Mesenchymal stem cell (in vitro differentiated cells and primary cell): ENCODE measurements at regions not wholly inside any gene's neighbourhood (a gene's known extent, or its start where the extent isn't known, plus 50 kb on each side); places are given as distances from the start of the nearest gene placed in this dataset.

Source experiments
- DNase-seq: peaks from one replicate; pipeline ENCODE4 v3.0.0-alpha.2; 2013
- H2AFZ ChIP-seq: one replicate; pipeline ENCODE4 v1.6.1; 2013; ENCODE audit warnings: low read depth, mild to moderate bottlenecking, control low read depth, inconsistent platforms, low read length, moderate library complexity
- H2AK5ac ChIP-seq: 2 replicates; pipeline ENCODE4 v1.6.1; 2013; ENCODE audit warnings: low read length, moderate library complexity, mild to moderate bottlenecking, inconsistent platforms; ENCODE audit not compliant: severe bottlenecking
- H2BK120ac ChIP-seq: one replicate; pipeline ENCODE4 v1.6.1; 2013; ENCODE audit warnings: low read depth, mild to moderate bottlenecking, inconsistent platforms, low read length, moderate library complexity
- H2BK12ac ChIP-seq, 2 experiments: one replicate each; pipeline ENCODE4 v1.6.1; 2013; ENCODE audit warnings: inconsistent platforms in 2 of 2, low read length in 2 of 2, mild to moderate bottlenecking in 2 of 2, moderate library complexity in 2 of 2, control low read depth in 1 of 2
- H2BK15ac ChIP-seq: one replicate; pipeline ENCODE4 v1.6.1; 2013; ENCODE audit warnings: mild to moderate bottlenecking, low read depth, inconsistent platforms; ENCODE audit not compliant: poor library complexity, severe bottlenecking
- H2BK5ac ChIP-seq: 2 replicates; pipeline ENCODE4 v1.6.1; 2013; ENCODE audit warnings: low read depth, mild to moderate bottlenecking, low read length, control low read depth, inconsistent platforms; ENCODE audit not compliant: poor library complexity, severe bottlenecking
- H3K14ac ChIP-seq, 2 experiments: one replicate each; pipeline ENCODE4 v1.6.1; 2013; ENCODE audit warnings: inconsistent platforms in 2 of 2, low read length in 2 of 2, control low read depth in 1 of 2, mild to moderate bottlenecking in 1 of 2, moderate library complexity in 1 of 2
- H3K18ac ChIP-seq, 2 experiments: one replicate each; pipeline ENCODE4 v1.6.1; 2013; ENCODE audit warnings: inconsistent platforms in 2 of 2, low read length in 2 of 2, control low read depth in 1 of 2, low read depth in 1 of 2, mild to moderate bottlenecking in 1 of 2
- H3K23ac ChIP-seq, 2 experiments: one replicate each; pipeline ENCODE4 v1.6.1; 2013; ENCODE audit warnings: inconsistent platforms in 2 of 2, low read length in 2 of 2, mild to moderate bottlenecking in 2 of 2, moderate library complexity in 2 of 2, control low read depth in 1 of 2
- H3K27ac ChIP-seq: 2 replicates; pipeline ENCODE4 v1.5.1; 2013; ENCODE audit warnings: mild to moderate bottlenecking, moderate library complexity, low read length, control low read depth, inconsistent platforms; ENCODE audit not compliant: poor library complexity, severe bottlenecking
- H3K27me3 ChIP-seq, 2 experiments: 2 replicates each; pipeline versions ENCODE4 v1.6.1 to v1.7.0; 2013; ENCODE audit warnings: low read length in 2 of 2, mild to moderate bottlenecking in 2 of 2, moderate library complexity in 2 of 2, control low read depth in 1 of 2, inconsistent platforms in 1 of 2; ENCODE audit not compliant: control insufficient read depth in 1 of 2, insufficient read depth in 1 of 2
- H3K36me3 ChIP-seq, 2 experiments: 2 replicates each; pipeline versions ENCODE4 v1.6.1 to v1.7.0; 2013; ENCODE audit warnings: low read length in 2 of 2, control low read depth in 1 of 2, inconsistent platforms in 1 of 2, low read depth in 1 of 2, mild to moderate bottlenecking in 1 of 2; ENCODE audit not compliant: insufficient read depth in 2 of 2, control insufficient read depth in 1 of 2
- H3K4ac ChIP-seq, 2 experiments: one replicate each; pipeline ENCODE4 v1.6.1; 2013; ENCODE audit warnings: inconsistent platforms in 2 of 2, low read length in 2 of 2, mild to moderate bottlenecking in 2 of 2, moderate library complexity in 2 of 2, control low read depth in 1 of 2, low read depth in 1 of 2
- H3K4me1 ChIP-seq: 2 replicates; pipeline ENCODE4 v1.6.1; 2013; ENCODE audit warnings: low read depth, low read length, control low read depth; ENCODE audit not compliant: control insufficient read depth, insufficient read depth
- H3K4me2 ChIP-seq: 2 replicates; pipeline ENCODE4 v1.6.1; 2013; ENCODE audit warnings: low read length, mild to moderate bottlenecking, inconsistent platforms; ENCODE audit not compliant: poor library complexity, severe bottlenecking
- H3K4me3 ChIP-seq, 2 experiments: 2 replicates each; pipeline versions ENCODE4 v1.5.1 to v1.7.0; 2013; ENCODE audit warnings: low read length in 2 of 2, mild to moderate bottlenecking in 2 of 2, control low read depth in 1 of 2, low read depth in 1 of 2; ENCODE audit not compliant: insufficient read depth in 1 of 2
- H3K79me1 ChIP-seq: replicated peaks from 2 replicates; pipeline ENCODE4 v1.6.1; 2013; ENCODE audit warnings: mild to moderate bottlenecking, control low read depth, low read length, inconsistent platforms; ENCODE audit not compliant: poor library complexity, severe bottlenecking
- H3K9ac ChIP-seq: 2 replicates; pipeline ENCODE4 v1.7.0; 2013; ENCODE audit warnings: mild to moderate bottlenecking, low read length, moderate library complexity
- H3K9me3 ChIP-seq: 2 replicates; pipeline ENCODE4 v1.7.0; 2013; ENCODE audit warnings: mild to moderate bottlenecking, low read length; ENCODE audit not compliant: control insufficient read depth
- H4K8ac ChIP-seq: one replicate; pipeline ENCODE4 v1.6.1; 2013; ENCODE audit warnings: inconsistent platforms, mild to moderate bottlenecking, low read length, moderate library complexity
- H4K91ac ChIP-seq: one replicate; pipeline ENCODE4 v1.6.1; 2013; ENCODE audit warnings: mild to moderate bottlenecking, low read length, inconsistent platforms
- WGBS: methylation state at CpG from one replicate; pipeline ENCODE4 v1.1.7; 2013; ENCODE audit warnings: mixed read lengths; 5-methylcytosine and 5-hydroxymethylcytosine counted together

DNA sequence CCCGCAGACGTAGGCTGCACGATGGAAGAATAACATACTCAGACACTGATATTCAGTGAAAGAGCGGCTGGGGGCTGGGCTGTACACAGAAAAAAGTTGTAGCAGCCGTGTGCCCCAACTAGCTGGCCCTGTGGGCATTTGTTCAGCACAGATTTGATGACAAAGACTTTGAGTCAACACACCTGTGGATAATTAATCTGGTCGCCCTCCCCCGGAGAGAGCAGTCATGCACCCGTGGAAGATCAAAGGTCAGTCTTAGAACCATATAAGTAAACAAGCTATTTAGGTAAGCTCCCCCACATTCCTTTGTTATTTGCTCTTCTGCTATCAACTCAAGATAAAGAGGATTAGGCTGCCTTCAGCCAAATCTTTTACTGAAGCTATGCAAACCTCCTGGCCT lies 148.4 kb upstream of the HMCN1 start:
- Histone ChIP-seq H3K9ac (no peak overlapping the region), H2BK120ac (no peak overlapping the region), H2BK5ac (no peak overlapping the region), H3K79me1 (no peaks in the 10 kb centered on the region), H2AFZ (no peak overlapping the region), H3K4me3 (no peak overlapping the region), H4K8ac (no peak overlapping the region), H3K18ac (no peak overlapping the region), H3K14ac (no peak overlapping the region), H3K9me3 (peaks cover 9% of the 10 kb centered on the region), H2BK15ac (no peak overlapping the region), H3K4me2 (no peak overlapping the region), H3K4me1 (no peaks in the 10 kb centered on the region), H3K23ac (no peak overlapping the region), H3K27ac (no peak overlapping the region), H3K36me3 (no peaks in the 10 kb centered on the region), H2BK12ac (no peak overlapping the region), H2AK5ac (no peak overlapping the region), H4K91ac (no peak overlapping the region), H3K4ac (no peak overlapping the region), H3K27me3 (peaks cover 0 to 5% of the 10 kb centered on the region in 2 experiments)
- WGBS, result 84% methylated on average over 8 of the region's 8 CpGs
- no peak for DNase-seq

DNA sequence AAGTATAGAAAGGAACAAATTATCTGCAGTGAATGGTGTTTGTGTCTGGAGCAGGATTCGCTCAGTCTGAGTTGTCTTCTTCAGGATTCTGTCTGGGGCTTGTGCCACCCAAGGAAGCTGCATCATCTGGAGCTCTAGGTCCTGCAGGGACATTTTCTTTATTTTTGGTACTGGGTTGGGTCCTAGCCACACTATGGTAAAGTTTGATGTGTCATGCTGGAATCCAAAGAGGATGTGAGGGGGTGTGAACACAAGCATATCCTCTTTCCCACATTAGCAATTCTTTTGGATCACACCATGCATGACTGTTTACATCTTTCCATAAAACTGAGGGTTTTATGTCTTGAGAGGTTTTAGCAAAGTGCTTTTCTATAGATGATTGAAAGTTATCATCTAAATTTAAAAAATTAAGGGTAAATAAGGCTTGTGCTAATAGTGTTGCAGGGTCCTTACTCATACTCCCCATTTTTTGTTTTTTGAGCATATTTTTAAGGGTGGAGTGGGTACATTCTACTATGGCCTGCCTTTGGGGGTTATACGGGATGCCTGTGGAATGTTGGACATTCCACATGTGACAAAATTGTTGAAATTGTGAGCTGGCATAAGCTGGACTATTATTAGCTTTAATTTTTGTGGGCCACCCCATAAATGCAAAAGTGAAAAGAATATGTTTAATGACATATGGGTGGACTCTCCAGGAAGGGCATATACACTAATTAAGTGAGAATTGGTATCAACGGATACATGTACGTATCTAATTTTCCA lies 152.0 kb upstream of the HMCN1 start:
- DNase-seq, result no peak
- Histone ChIP-seq H3K4ac (no peak overlapping the region), H3K23ac (no peak overlapping the region), H3K36me3 (no peaks in the 10 kb centered on the region), H3K14ac (no peak overlapping the region), H4K91ac (no peak overlapping the region), H3K9me3 (peaks cover 36% of the 10 kb centered on the region), H2AK5ac (no peak overlapping the region), H3K79me1 (no peaks in the 10 kb centered on the region), H3K4me3 (no peak overlapping the region), H3K4me2 (no peak overlapping the region), H2BK5ac (no peak overlapping the region), H2BK120ac (no peak overlapping the region), H3K4me1 (no peaks in the 10 kb centered on the region), H3K18ac (no peak overlapping the region), H3K9ac (no peak overlapping the region), H3K27me3 (peaks cover 0 to 5% of the 10 kb centered on the region in 2 experiments), H4K8ac (no peak overlapping the region), H2BK12ac (no peak overlapping the region), H3K27ac (no peak overlapping the region), H2AFZ (no peak overlapping the region), H2BK15ac (no peak overlapping the region)
- WGBS, result 92% methylated on average over 4 of the region's 4 CpGs

DNA sequence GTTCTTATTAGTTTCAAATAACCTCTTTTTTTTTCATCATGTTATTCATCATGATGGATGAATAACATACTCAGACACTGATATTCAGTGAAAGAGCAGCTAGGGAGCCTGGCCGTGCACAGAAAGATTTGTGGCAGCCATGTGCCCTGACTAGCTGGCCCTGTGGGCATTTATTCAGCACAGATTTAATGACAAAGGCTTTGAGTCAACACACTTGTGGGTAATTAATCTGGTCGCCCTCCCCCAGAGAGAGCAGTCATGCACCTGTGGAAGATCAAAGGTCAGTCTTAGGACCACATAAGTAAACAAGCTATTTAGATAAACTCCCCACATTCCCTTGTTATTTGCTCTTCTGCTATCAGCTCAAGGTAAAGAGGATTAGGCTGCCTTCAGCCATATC lies 153.2 kb upstream of the HMCN1 start:
- H3K4me3 ChIP-seq, result no peak overlapping the region
- no peak overlapping the region for H2BK12ac ChIP-seq
- H4K91ac ChIP-seq, result no peak overlapping the region

DNA sequence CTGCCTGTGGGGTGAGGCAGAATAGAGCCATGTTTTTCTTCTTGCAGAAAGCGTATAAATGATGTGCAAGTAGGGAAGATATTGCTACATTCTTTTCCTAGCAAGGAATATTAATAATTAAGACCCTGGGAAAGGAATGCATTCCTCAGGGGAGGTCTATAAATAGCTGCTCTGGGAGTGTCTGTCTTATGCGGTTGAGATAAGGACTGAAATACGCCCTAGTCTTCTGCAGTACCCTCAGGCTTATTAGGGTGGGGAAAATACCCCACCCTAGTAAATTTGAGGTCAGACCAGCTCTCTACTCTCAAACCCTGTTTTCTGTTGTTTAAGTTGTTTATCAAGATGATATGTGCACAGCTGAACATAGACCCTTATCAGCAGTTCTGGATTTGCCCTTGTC lies 155.9 kb upstream of the HMCN1 start:
- Histone ChIP-seq H2AK5ac (no peak overlapping the region), H3K4ac (no peak overlapping the region), H3K9me3 (peaks cover 33% of the 10 kb centered on the region), H2BK5ac (no peak overlapping the region), H2BK12ac (no peak overlapping the region), H2AFZ (no peak overlapping the region), H3K4me3 (no peak overlapping the region), H3K14ac (no peak overlapping the region), H4K91ac (no peak overlapping the region), H3K18ac (no peak overlapping the region), H3K9ac (no peak overlapping the region), H4K8ac (no peak overlapping the region), H3K27me3 (no peaks in the 10 kb centered on the region), H2BK120ac (no peak overlapping the region), H3K79me1 (no peaks in the 10 kb centered on the region), H2BK15ac (no peak overlapping the region), H3K4me2 (no peak overlapping the region), H3K36me3 (no peaks in the 10 kb centered on the region), H3K27ac (no peak overlapping the region), H3K4me1 (peaks cover 3% of the 10 kb centered on the region), H3K23ac (no peak overlapping the region)
- no peak for DNase-seq
- WGBS, result 88% methylated on average over 2 of the region's 3 CpGs

More for the DNA sequence above, 153.2 kb upstream of the HMCN1 start:
- Histone ChIP-seq H2BK120ac (no peak overlapping the region), H2BK5ac (no peak overlapping the region), H3K14ac (no peak overlapping the region), H3K27ac (no peak overlapping the region), H3K79me1 (no peaks in the 10 kb centered on the region), H2AFZ (no peak overlapping the region), H3K18ac (no peak overlapping the region), H2BK15ac (no peak overlapping the region), H3K36me3 (no peaks in the 10 kb centered on the region), H3K27me3 (peaks cover 0 to 5% of the 10 kb centered on the region in 2 experiments), H4K8ac (no peak overlapping the region), H3K9ac (no peak overlapping the region), H3K4me1 (no peaks in the 10 kb centered on the region), H3K4me2 (no peak overlapping the region), H3K23ac (no peak overlapping the region), H3K4ac (no peak overlapping the region), H2AK5ac (no peak overlapping the region), H3K9me3 (peaks cover 37% of the 10 kb centered on the region)
- 81% methylated on average over 2 of the region's 2 CpGs for WGBS
- DNase-seq, result no peak
